HFF-Myc (cell line): ENCODE measurements at regions not wholly inside any gene's neighbourhood (a gene's known extent, or its start where the extent isn't known, plus 50 kb on each side); places are given as distances from the start of the nearest gene placed in this dataset.

Experiments used
- DNase-seq: peaks from one replicate; pipeline ENCODE4 v3.0.0-alpha.2; 2011; ENCODE audit warnings: low read depth; ENCODE audit errors: extremely low read depth
- H3K4me3 ChIP-seq: replicated peaks from 2 replicates; pipeline ENCODE4 v1.5.1; 2011; ENCODE audit warnings: low read depth, mild to moderate bottlenecking, control low read depth, low read length
- TF ChIP-seq, protein P1 (sequence below): IDR thresholded peaks from 2 replicates; pipeline ENCODE4 v1.5.1; 2012; ENCODE audit warnings: mild to moderate bottlenecking, low read depth, low read length, control low read depth; ENCODE audit errors: missing control alignments

GRCh38 chr2:224195925-224196571 lies 157.0 kb upstream of the SERPINE2 start:
- H3K4me3 ChIP-seq, result no peak overlapping the region
- TF ChIP-seq, protein P1, sequence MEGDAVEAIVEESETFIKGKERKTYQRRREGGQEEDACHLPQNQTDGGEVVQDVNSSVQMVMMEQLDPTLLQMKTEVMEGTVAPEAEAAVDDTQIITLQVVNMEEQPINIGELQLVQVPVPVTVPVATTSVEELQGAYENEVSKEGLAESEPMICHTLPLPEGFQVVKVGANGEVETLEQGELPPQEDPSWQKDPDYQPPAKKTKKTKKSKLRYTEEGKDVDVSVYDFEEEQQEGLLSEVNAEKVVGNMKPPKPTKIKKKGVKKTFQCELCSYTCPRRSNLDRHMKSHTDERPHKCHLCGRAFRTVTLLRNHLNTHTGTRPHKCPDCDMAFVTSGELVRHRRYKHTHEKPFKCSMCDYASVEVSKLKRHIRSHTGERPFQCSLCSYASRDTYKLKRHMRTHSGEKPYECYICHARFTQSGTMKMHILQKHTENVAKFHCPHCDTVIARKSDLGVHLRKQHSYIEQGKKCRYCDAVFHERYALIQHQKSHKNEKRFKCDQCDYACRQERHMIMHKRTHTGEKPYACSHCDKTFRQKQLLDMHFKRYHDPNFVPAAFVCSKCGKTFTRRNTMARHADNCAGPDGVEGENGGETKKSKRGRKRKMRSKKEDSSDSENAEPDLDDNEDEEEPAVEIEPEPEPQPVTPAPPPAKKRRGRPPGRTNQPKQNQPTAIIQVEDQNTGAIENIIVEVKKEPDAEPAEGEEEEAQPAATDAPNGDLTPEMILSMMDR, result no peak
- DNase-seq, result no peak

DNA sequence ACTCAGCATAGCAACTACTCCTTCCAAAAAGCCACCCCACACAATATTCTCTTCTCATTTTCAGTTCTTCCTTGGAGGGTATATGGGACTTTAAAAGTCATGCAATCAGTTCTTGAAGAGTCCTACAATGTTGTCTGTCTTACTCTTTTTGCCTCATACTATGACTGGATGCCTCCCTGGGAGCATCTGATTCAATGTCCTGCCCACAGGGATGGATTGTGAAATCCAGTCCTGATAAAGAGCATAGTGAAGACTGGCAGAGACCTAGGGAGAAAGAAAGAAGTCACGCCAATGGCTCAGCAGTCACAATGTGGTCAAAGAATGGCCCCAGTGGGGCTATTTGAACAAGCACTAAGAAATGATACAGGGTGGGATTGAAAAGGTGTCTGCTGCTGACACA lies 155.1 kb upstream of the SERPINE2 start:
- DNase-seq, result no peak
- no peak overlapping the region for H3K4me3 ChIP-seq
- TF ChIP-seq, protein P1, result no peak

DNA sequence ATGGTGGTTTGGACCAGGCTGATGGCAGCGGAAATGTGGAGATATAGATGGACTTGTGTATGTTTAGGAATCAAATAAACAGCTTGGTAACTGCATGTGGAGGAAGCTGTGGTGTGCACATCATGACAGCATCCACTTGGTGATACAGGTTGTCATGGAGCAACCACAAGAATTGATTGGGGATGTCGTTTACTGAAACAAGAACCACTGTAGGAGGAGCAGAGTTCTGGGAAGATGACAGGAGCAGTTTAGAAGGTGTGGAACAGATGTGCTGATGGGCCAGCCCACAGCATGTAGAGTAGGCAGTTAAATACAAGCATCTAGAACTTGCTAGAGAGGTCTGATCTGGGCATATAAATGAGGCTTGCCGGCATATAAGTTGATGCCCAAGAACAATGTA lies 152.4 kb upstream of the SERPINE2 start:
- no peak for DNase-seq
- TF ChIP-seq, protein P1, result no peak
- H3K4me3 ChIP-seq, result no peak overlapping the region

GRCh38 chr2:224190936-224191270 lies 151.8 kb upstream of the SERPINE2 start:
- DNase-seq, result no peak
- TF ChIP-seq, protein P1, result no peak
- no peak overlapping the region for H3K4me3 ChIP-seq

DNA sequence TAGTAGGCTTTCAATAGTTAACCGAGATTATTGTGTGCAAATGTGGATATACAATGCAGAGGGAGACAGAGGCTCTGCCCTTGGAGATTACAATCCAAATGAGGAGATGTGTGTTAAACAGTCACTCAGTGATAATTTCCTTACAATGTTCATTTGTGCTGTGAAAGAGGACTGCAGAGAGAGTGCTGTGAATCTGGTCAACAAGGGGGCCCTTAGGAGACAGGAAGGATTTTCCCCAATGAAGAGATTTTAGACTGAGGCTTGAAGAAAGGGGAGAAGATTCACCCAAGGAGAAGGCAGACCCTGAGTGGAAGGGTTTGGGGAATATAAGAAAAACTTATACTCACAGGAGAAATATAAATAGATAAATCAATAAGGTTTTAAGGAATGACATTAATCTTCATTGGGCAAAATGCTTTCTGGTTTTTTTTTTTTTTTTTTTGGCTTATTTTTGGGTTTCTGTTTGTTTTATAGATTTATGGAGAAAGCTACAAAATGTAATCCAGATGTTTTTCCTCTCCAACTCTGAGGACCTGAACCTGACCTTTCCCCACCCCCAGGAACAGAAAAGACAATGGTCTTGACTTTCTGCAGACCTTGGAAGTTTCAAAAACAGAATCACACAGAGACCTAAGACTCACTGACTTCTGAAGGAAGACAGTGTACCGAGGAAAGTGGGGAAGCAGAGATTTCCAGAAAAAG lies 151.3 kb upstream of the SERPINE2 start:
- H3K4me3 ChIP-seq, result no peak overlapping the region
- TF ChIP-seq, protein P1, result no peak
- DNase-seq, result no peak

DNA sequence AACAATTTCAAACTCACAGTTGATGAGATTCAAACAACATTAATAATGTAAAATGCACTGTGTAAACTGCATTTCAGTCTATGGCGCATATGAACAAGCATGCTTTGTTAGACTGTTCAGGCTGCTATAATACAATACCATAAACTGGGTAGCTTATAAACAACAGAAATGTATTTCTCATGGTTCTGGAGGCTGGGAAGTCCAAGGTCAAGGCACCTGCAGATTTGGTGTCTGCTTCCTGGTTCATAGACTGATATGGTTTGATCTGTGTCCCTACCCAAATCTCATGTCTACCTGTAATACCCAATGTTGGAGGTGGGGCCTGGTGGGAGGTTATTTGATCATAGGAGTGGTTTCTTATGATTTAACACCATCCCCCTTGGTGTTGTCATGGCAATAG lies 148.1 kb upstream of the SERPINE2 start:
- H3K4me3 ChIP-seq, result no peak overlapping the region
- no peak for DNase-seq
- TF ChIP-seq, protein P1, result no peak

- H3K4me3 ChIP-seq, result no peak overlapping the region
- no peak for DNase-seq
- TF ChIP-seq, protein P1, result no peak
Observed at GRCh38 chr2:224185023-224185601, 146.0 kb upstream of the SERPINE2 start.
